NT2/D1 (cell line): ENCODE measurements at regions not wholly inside any gene's neighbourhood (a gene's known extent, or its start where the extent isn't known, plus 50 kb on each side); places are given as distances from the start of the nearest gene placed in this dataset.

ENCODE experiments used
- SUZ12 ChIP-seq: IDR thresholded peaks from 2 replicates; pipeline ENCODE4 v1.6.1; 2011; ENCODE audit not compliant: insufficient read length, insufficient read depth; ENCODE audit errors: extremely low read depth
- YY1 ChIP-seq: IDR thresholded peaks from 2 replicates; pipeline ENCODE4 v1.6.1; 2011; ENCODE audit not compliant: insufficient read length, insufficient read depth
- ZNF274 ChIP-seq: IDR thresholded peaks from 2 replicates; pipeline ENCODE4 v1.6.1; 2011; ENCODE audit warnings: mild to moderate bottlenecking, low read depth, low read length

DNA sequence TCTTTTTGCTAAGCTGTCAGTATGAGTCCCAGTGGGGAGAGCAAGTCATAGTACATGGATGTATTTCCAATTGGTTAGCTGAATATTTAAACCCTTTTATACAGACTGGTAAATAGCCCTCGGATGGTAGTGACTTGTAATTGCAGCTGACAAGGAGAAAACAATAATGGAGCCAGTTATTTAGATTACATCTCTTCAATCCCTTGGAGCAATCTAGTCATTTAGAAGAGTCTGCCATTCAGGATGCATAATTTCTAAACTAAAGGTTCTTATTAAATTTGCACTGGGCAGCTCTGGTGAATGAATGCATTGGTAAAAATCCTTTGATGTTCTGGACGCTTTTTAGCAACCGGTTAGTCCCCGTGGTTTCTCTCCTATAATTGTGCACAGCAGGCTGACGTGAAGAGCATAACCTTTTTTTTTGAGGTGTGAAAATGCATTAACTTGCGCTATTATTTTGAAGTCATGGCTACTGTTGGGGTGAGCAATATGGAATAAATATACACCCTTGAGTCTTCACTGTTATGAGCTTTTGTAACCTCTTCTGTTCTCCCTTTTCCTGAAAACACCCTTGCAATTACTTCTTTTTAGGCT, 158.6 kb upstream of the CD180 start:
- TF ChIP-seq ZNF274 (no peak), YY1 (no peak), SUZ12 (no peak)
